ENCODE measurements at regions not wholly inside any gene's neighbourhood (a gene's known extent, or its start where the extent isn't known, plus 50 kb on each side); places are given as distances from the start of the nearest gene placed in this dataset.

DNA sequence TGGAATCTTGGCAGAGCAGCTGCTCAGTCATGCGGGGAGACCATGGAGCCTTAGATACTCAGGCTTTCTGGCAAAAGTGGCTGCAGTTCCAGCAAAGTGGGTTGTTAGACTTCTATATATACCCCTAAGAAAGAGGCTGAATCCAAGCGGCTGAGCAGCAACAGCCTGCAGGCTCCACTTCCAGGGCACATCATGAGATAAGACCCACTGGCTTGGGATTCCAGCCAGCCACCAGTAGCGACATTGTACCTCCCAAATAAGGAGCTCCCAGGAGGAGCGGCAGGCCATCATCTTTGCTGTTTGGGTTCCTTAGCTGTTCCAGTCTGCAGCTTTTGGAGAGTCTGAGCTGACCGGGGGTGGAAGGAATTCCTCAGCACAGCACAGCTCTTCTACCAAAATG is 150.3 kb upstream of the ST6GAL2 start:
- Histone ChIP-seq H3K27ac (ENCODE audit: low read length) (no peak overlapping the region), H3K27me3 (ENCODE audit: insufficient read depth, low read length, poor library complexity) (no peaks in the 10 kb centered on the region), H3K79me2 (ENCODE audit: insufficient read depth, low read length) (no peaks in the 10 kb centered on the region), H3K4me1 (ENCODE audit: insufficient read depth, low read length) (no peaks in the 10 kb centered on the region), H2AFZ (ENCODE audit: low read depth, low read length) (no peak overlapping the region), H3K4me2 (ENCODE audit: insufficient read depth, low read length) (no peak overlapping the region), H3K9me3 (ENCODE audit: insufficient read depth, low read length, severe bottlenecking) (no peaks in the 10 kb centered on the region), H3K9ac (ENCODE audit: low read depth, low read length) (no peak overlapping the region), H3K36me3 (ENCODE audit: insufficient read depth, low read length) (no peaks in the 10 kb centered on the region), H3K4me3 (ENCODE audit: low read depth in 1 of 2, low read length in 2 of 2) (no peak overlapping the region), H4K20me1 (ENCODE audit: insufficient read depth, low read length) (no peaks in the 10 kb centered on the region)
- ATAC-seq (ENCODE audit: insufficient read depth, low read depth) (no peak), DNase-seq (no peak)
- no peak for TF ChIP-seq EZH2 (IDR thresholded peaks at IDR 0.05; ENCODE audit: borderline replicate concordance, low read depth, low read length, severe bottlenecking)
- TF ChIP-seq, protein P1, sequence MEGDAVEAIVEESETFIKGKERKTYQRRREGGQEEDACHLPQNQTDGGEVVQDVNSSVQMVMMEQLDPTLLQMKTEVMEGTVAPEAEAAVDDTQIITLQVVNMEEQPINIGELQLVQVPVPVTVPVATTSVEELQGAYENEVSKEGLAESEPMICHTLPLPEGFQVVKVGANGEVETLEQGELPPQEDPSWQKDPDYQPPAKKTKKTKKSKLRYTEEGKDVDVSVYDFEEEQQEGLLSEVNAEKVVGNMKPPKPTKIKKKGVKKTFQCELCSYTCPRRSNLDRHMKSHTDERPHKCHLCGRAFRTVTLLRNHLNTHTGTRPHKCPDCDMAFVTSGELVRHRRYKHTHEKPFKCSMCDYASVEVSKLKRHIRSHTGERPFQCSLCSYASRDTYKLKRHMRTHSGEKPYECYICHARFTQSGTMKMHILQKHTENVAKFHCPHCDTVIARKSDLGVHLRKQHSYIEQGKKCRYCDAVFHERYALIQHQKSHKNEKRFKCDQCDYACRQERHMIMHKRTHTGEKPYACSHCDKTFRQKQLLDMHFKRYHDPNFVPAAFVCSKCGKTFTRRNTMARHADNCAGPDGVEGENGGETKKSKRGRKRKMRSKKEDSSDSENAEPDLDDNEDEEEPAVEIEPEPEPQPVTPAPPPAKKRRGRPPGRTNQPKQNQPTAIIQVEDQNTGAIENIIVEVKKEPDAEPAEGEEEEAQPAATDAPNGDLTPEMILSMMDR (IDR thresholded peaks at IDR 0.05; ENCODE audit: borderline replicate concordance, extremely low read depth, low read length, poor library complexity, severe bottlenecking): no peak

DNA sequence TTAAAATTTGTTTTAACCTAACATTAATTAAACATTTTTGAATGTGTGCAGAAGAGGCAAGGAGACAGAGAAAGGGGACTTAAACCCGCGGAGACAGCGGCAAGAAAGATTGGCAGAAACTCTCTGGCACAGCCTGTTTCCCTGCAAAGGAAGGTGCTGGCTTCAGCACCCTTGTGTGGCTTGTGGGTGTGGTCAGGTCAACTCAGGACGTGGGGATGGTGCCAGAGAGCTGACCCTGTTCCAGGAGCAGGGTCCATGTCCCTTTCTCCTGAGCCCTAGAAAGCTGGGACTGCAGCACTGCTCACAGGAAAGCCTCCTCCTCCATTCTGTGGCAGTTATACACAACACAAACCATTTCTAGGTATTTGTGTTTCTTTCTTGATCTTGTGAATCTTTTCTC is 176.2 kb upstream of the ST6GAL2 start:
- H4K20me1 ChIP-seq (ENCODE audit: insufficient read depth, low read length): no peaks in the 10 kb centered on the region
- no peak overlapping the region for H2AFZ ChIP-seq (ENCODE audit: low read depth, low read length)

DNA sequence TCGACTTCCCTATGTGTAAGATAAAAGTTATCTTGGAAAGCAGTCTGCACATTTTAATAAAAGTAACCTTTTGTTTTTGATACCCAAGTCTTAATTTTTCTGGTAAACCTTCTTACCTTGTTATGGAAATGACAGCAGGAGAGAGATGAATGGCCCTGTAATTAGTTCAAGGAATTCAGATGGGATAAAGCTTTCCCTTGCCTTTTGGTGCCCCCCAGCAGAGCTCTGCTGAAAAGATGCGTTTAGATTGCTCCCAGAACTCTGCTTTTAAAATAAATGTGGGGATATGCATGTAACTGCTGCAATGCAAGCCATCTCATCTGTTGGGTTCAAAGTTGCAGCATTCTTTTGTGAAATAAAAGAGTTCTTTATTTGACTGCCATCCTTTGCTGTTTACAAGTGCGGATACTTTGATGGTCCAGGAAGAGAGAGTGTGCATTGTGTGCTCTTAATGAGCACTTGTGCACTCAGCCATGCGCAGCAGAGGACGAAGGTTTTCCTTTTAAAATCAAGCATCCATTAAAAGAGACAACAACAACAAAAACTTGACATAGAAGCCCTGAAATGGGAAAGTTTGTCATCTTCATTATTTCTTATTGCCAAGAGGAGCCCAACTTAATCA is 176.7 kb upstream of the ST6GAL2 start:
- no peak overlapping the region for H3K27ac ChIP-seq (ENCODE audit: low read length)
- H3K9ac ChIP-seq (ENCODE audit: low read depth, low read length): no peak overlapping the region
- no peak overlapping the region for H3K4me2 ChIP-seq (ENCODE audit: insufficient read depth, low read length)
- H3K36me3 ChIP-seq (ENCODE audit: insufficient read depth, low read length): no peaks in the 10 kb centered on the region
- no peaks in the 10 kb centered on the region for H3K27me3 ChIP-seq (ENCODE audit: insufficient read depth, low read length, poor library complexity)
- ATAC-seq (ENCODE audit: insufficient read depth, low read depth): no peak
- H3K4me1 ChIP-seq (ENCODE audit: insufficient read depth, low read length): no peaks in the 10 kb centered on the region
- TF ChIP-seq, protein P1 (IDR thresholded peaks at IDR 0.05; ENCODE audit: borderline replicate concordance, extremely low read depth, low read length, poor library complexity, severe bottlenecking): no peak
- no peak for TF ChIP-seq EZH2 (IDR thresholded peaks at IDR 0.05; ENCODE audit: borderline replicate concordance, low read depth, low read length, severe bottlenecking)
- no peaks in the 10 kb centered on the region for H3K79me2 ChIP-seq (ENCODE audit: insufficient read depth, low read length)
- no peak overlapping the region for H2AFZ ChIP-seq (ENCODE audit: low read depth, low read length)
- H3K9me3 ChIP-seq (ENCODE audit: insufficient read depth, low read length, severe bottlenecking): no peaks in the 10 kb centered on the region
- H4K20me1 ChIP-seq (ENCODE audit: insufficient read depth, low read length): no peaks in the 10 kb centered on the region
- DNase-seq: no peak
- H3K4me3 ChIP-seq (ENCODE audit: low read depth in 1 of 2, low read length in 2 of 2): no peak overlapping the region

More for the DNA sequence above, 176.2 kb upstream of the ST6GAL2 start:
- ATAC-seq (ENCODE audit: insufficient read depth, low read depth): no peak
- H3K4me2 ChIP-seq (ENCODE audit: insufficient read depth, low read length): no peak overlapping the region
- H3K4me3 ChIP-seq (ENCODE audit: low read depth in 1 of 2, low read length in 2 of 2): no peak overlapping the region
- no peaks in the 10 kb centered on the region for H3K27me3 ChIP-seq (ENCODE audit: insufficient read depth, low read length, poor library complexity)
- H3K4me1 ChIP-seq (ENCODE audit: insufficient read depth, low read length): no peaks in the 10 kb centered on the region
- H3K9ac ChIP-seq (ENCODE audit: low read depth, low read length): no peak overlapping the region
- H3K79me2 ChIP-seq (ENCODE audit: insufficient read depth, low read length): no peaks in the 10 kb centered on the region
- H3K27ac ChIP-seq (ENCODE audit: low read length): no peak overlapping the region
- no peaks in the 10 kb centered on the region for H3K9me3 ChIP-seq (ENCODE audit: insufficient read depth, low read length, severe bottlenecking)
- H3K36me3 ChIP-seq (ENCODE audit: insufficient read depth, low read length): no peaks in the 10 kb centered on the region
- no peak for DNase-seq
- TF ChIP-seq, protein P1 (IDR thresholded peaks at IDR 0.05; ENCODE audit: borderline replicate concordance, extremely low read depth, low read length, poor library complexity, severe bottlenecking): no peak
- no peak for TF ChIP-seq EZH2 (IDR thresholded peaks at IDR 0.05; ENCODE audit: borderline replicate concordance, low read depth, low read length, severe bottlenecking)
